A549 (cell line): ENCODE measurements at regions not wholly inside any gene's neighbourhood (a gene's known extent, or its start where the extent isn't known, plus 50 kb on each side); places are given as distances from the start of the nearest gene placed in this dataset.

Source experiments
- ATAC-seq, 2 experiments: fragments of 200-7000 bp in 1 of 2; fragments of >200 bp in 1 of 2; cut with Nextera tagmentation in 1 of 2; cut with Tn5 transposase in 1 of 2; 3 replicates each; pipeline versions ENCODE4 v1.8.0 to v1.9.1; 2018 to 2020; ENCODE audit warnings: mild to moderate bottlenecking in 1 of 2, moderate library complexity in 1 of 2
- CTCF ChIA-PET: fragments of 300-600 bp; sonication (Branson Sonifier 250); formaldehyde crosslinking; extraction: SDS; loops from one replicate; lab custom pipeline; 2021; ENCODE audit warnings: antibody characterized with exemption, inconsistent platforms; lab: Yijun Ruan, JAX
- POLR2A ChIA-PET: fragments of 350-600 bp; formaldehyde crosslinking; extraction: SDS; loops from one replicate; lab custom pipeline; 2021; ENCODE audit warnings: antibody characterized with exemption, inconsistent platforms; lab: Yijun Ruan, JAX
- DNase-seq, 2 experiments: peaks; one replicate each; pipeline versions ENCODE4 v3.0.0 to v3.0.0-alpha.2; 2011 to 2016; ENCODE audit warnings: low read depth in 1 of 2, low spot score in 1 of 2
- FAIRE-seq: peaks from 2 replicates; lab custom pipeline; 2011; peaks lifted over from hg19 to GRCh38; lab: Jason Lieb, UNC
- H3K27ac ChIP-seq, 2 experiments: fragments of >200 bp; sonication (Bioruptor Twin); formaldehyde crosslinking; 3 replicates each; pipeline ENCODE4 v1.5.1; 2016 to 2017
- H3K4me1 ChIP-seq: fragments of >200 bp; sonication (Bioruptor Twin); formaldehyde crosslinking; 3 replicates; pipeline ENCODE4 v1.6.1; 2016
- H3K4me2 ChIP-seq: fragments of >200 bp; sonication (Bioruptor Twin); formaldehyde crosslinking; 3 replicates; pipeline ENCODE4 v1.6.1; 2016
- H3K4me3 ChIP-seq: fragments of >200 bp; sonication (Bioruptor Twin); formaldehyde crosslinking; 3 replicates; pipeline ENCODE4 v1.5.1; 2016
- H3K9me3 ChIP-seq: fragments of >200 bp; sonication (Bioruptor Twin); formaldehyde crosslinking; 3 replicates; pipeline ENCODE4 v1.6.1; 2016
- BCL3 ChIP-seq: fragments of >200 bp; sonication (Bioruptor Twin); formaldehyde crosslinking; IDR thresholded peaks from 3 replicates; pipeline ENCODE4 v1.6.1; 2016
- BHLHE40 ChIP-seq: IDR thresholded peaks from 2 replicates; pipeline ENCODE4 v1.6.1; 2012; ENCODE audit warnings: low read depth, low read length, inconsistent platforms
- CEBPB ChIP-seq, 2 experiments: fragments of >200 bp in 1 of 2; sonication (Bioruptor Twin) in 1 of 2; formaldehyde crosslinking in 1 of 2; IDR thresholded peaks; 2 replicates each; pipeline ENCODE4 v1.6.1; 2012 to 2016
- CTCF ChIP-seq: fragments of >200 bp; sonication (Bioruptor Twin); formaldehyde crosslinking; IDR thresholded peaks from 3 replicates; pipeline ENCODE4 v1.5.1; 2016
- E2F6 ChIP-seq: IDR thresholded peaks from 2 replicates; pipeline ENCODE4 v1.6.1; 2012; ENCODE audit warnings: low read depth, borderline replicate concordance
- ELK1 ChIP-seq: fragments of 150-350 bp; IDR thresholded peaks from 2 replicates; pipeline ENCODE4 v1.6.1; 2014; ENCODE audit warnings: low read depth, mild to moderate bottlenecking, low read length
- EP300 ChIP-seq, 2 experiments: fragments of >200 bp; sonication (Bioruptor Twin); formaldehyde crosslinking; IDR thresholded peaks; 2 replicates in 1 of 2; 3 replicates in 1 of 2; pipeline ENCODE4 v1.6.1; 2016 to 2017
- FOXS1 ChIP-seq: fragments of 250-450 bp; sonication (Bioruptor Pico); IDR thresholded peaks from 2 replicates; pipeline ENCODE4 v1.5.0; 2020; ENCODE audit warnings: mild to moderate bottlenecking, moderate library complexity
- GATA3 ChIP-seq: IDR thresholded peaks from 2 replicates; pipeline ENCODE4 v1.6.1; 2012; ENCODE audit warnings: borderline replicate concordance
- HMGXB4 ChIP-seq: fragments of 250-450 bp; sonication (Bioruptor Pico); IDR thresholded peaks from 2 replicates; pipeline ENCODE4 v1.5.0; 2021; ENCODE audit warnings: mild to moderate bottlenecking, moderate library complexity, borderline replicate concordance
- HOXA7 ChIP-seq: fragments of 250-450 bp; sonication (Bioruptor Pico); IDR thresholded peaks from 2 replicates; pipeline ENCODE4 v1.5.0; 2020; ENCODE audit warnings: mild to moderate bottlenecking, moderate library complexity
- HOXB5 ChIP-seq: fragments of 250-450 bp; sonication (Bioruptor Pico); IDR thresholded peaks from 2 replicates; pipeline ENCODE4 v1.5.0; 2020; ENCODE audit warnings: mild to moderate bottlenecking, moderate library complexity
- JUNB ChIP-seq: fragments of >200 bp; sonication (Bioruptor Twin); formaldehyde crosslinking; IDR thresholded peaks from 2 replicates; pipeline ENCODE4 v1.6.1; 2016
- MAFK ChIP-seq: fragments of 450-650 bp; IDR thresholded peaks from 2 replicates; pipeline ENCODE4 v1.6.1; 2014; ENCODE audit not compliant: partially characterized antibody
- NR3C1 ChIP-seq: fragments of >200 bp; sonication (Bioruptor Twin); formaldehyde crosslinking; IDR thresholded peaks from 3 replicates; pipeline ENCODE4 v1.6.1; 2017
- RFX5 ChIP-seq: fragments of 450-650 bp; IDR thresholded peaks from 2 replicates; pipeline ENCODE4 v1.7.1; 2014; ENCODE audit warnings: antibody characterized with exemption, mild to moderate bottlenecking, moderate library complexity
- RNF2 ChIP-seq: fragments of 200-600 bp; sonication (generic); IDR thresholded peaks from 2 replicates; pipeline ENCODE4 v1.6.1; 2016; ENCODE audit warnings: low read depth, mild to moderate bottlenecking, antibody characterized with exemption, moderate library complexity, borderline replicate concordance
- SMC3 ChIP-seq: fragments of >200 bp; sonication (Bioruptor Twin); formaldehyde crosslinking; IDR thresholded peaks from 3 replicates; pipeline ENCODE4 v1.6.1; 2018; ENCODE audit warnings: inconsistent platforms
- SREBF2 ChIP-seq: fragments of 450-650 bp; IDR thresholded peaks from 2 replicates; pipeline ENCODE4 v1.6.1; 2014; ENCODE audit warnings: mild to moderate bottlenecking, moderate library complexity
- ZC3H11A ChIP-seq: fragments of 450-650 bp; IDR thresholded peaks from 2 replicates; pipeline ENCODE4 v1.6.1; 2014; ENCODE audit warnings: antibody characterized with exemption, mild to moderate bottlenecking
- ZFP36 ChIP-seq: fragments of 450-650 bp; IDR thresholded peaks from 2 replicates; pipeline ENCODE4 v1.6.1; 2014; ENCODE audit warnings: borderline replicate concordance; ENCODE audit not compliant: partially characterized antibody
- ZNF302 ChIP-seq: fragments of 250-450 bp; sonication (Bioruptor Pico); IDR thresholded peaks from 2 replicates; pipeline ENCODE4 v1.9.0; 2021; ENCODE audit warnings: inconsistent platforms, mild to moderate bottlenecking, moderate library complexity
- WGBS: methylation state at CpG from one replicate; pipeline ENCODE4 v1.1.6; 2017; ENCODE audit errors: missing lambda C conversion rate; 5-methylcytosine and 5-hydroxymethylcytosine counted together

- no peak overlapping the region for H3K27ac ChIP-seq
Observed at GRCh38 chr7:106593028-106593417, 67.9 kb downstream of the CCDC71L start.

GRCh38 chr7:106592282-106593027 lies 68.5 kb downstream of the CCDC71L start:
- ATAC-seq (no peak), DNase-seq (no peak), FAIRE-seq (no peak)
- Histone ChIP-seq H3K4me2 (no peak overlapping the region), H3K4me1 (no peaks in the 10 kb centered on the region), H3K9me3 (no peaks in the 10 kb centered on the region), H3K27ac (no peak overlapping the region)
- CTCF ChIA-PET, result interaction anchor here (1.9 kb wide), 1 partner anchor 415 kb away, joined by 5 read pairs; no protein-coding TSS in a partner anchor
- POLR2A ChIA-PET, result no interaction called here
- WGBS, result 4% methylated on average over 1 of the region's 1 CpG
- no peak for TF ChIP-seq MAFK
- no peak for TF ChIP-seq ELK1
- no peak for TF ChIP-seq BHLHE40
- TF ChIP-seq, all 56 proteins: peak for 0
- no peak overlapping the region for H3K4me3 ChIP-seq

More at GRCh38 chr7:106593028-106593417, 67.9 kb downstream of the CCDC71L start:
- ATAC-seq (no peak), FAIRE-seq (no peak), DNase-seq (no peak)
- TF ChIP-seq SREBF2 (no peak), FOXS1 (CRISPR knock-in tag) (no peak), HOXB5 (CRISPR knock-in tag) (no peak), BCL3 (no peak), RNF2 (no peak), MAFK (no peak), HMGXB4 (CRISPR knock-in tag) (no peak), ZC3H11A (no peak)
- Histone ChIP-seq H3K4me1 (no peaks in the 10 kb centered on the region), H3K4me3 (no peak overlapping the region), H3K9me3 (no peaks in the 10 kb centered on the region), H3K4me2 (no peak overlapping the region)
- ChIA-PET CTCF (interaction anchor here (1.0 kb wide), 1 partner anchor 9 kb away, joined by 3 read pairs; no protein-coding TSS in a partner anchor), POLR2A (no interaction called here)
- WGBS, result 41% methylated on average over 2 of the region's 2 CpGs

GRCh38 chr7:106591146-106591545 lies 69.8 kb downstream of the CCDC71L start:
- FAIRE-seq, result no peak
- no peaks in the 10 kb centered on the region for H3K9me3 ChIP-seq
- no peaks in the 10 kb centered on the region for H3K4me1 ChIP-seq
- POLR2A ChIA-PET, result no interaction called here
- H3K4me2 ChIP-seq, result no peak overlapping the region
- 45% methylated on average over 4 of the region's 4 CpGs for WGBS
- ATAC-seq, result no peak
- no peak overlapping the region for H3K4me3 ChIP-seq
- H3K27ac ChIP-seq, result no peak overlapping the region
- CTCF ChIA-PET, result interaction anchor here (1.5 to 1.9 kb wide), 3 partner anchors 10 to 414 kb away, joined by 4 to 5 read pairs (median 4); partner anchors contain the start of gene CCDC71L
- TF ChIP-seq ZNF302 (CRISPR knock-in tag) (no peak), CTCF (no peak), RNF2 (no peak), CEBPB (IDR thresholded peaks at IDR 0.05) (no peak), ZFP36 (no peak), HOXA7 (no peak), SMC3 (no peak), MAFK (no peak), JUNB (no peak), E2F6 (no peak), RFX5 (no peak), GATA3 (no peak), SREBF2 (no peak), EP300 (IDR thresholded peaks at IDR 0.05) (no peak), NR3C1 (no peak)
- DNase-seq, result no peak
